Endodermal cell (in vitro differentiated cells): ENCODE measurements at regions not wholly inside any gene's neighbourhood (a gene's known extent, or its start where the extent isn't known, plus 50 kb on each side); places are given as distances from the start of the nearest gene placed in this dataset.
"Not testable (repeated sequence)": the region's sequence is repeated elsewhere in the genome, so short reads cannot be mapped to it uniquely, and the experiment has no call there.

ENCODE experiments used
- DNase-seq: peaks from one replicate; pipeline ENCODE4 v3.0.0-alpha.2; 2017
- H3K27ac ChIP-seq: 2 replicates; pipeline ENCODE4 v1.5.1; 2013; ENCODE audit warnings: mild to moderate bottlenecking, low read depth, low read length, moderate library complexity
- H3K27me3 ChIP-seq: 2 replicates; pipeline ENCODE4 v1.6.1; 2013; ENCODE audit warnings: mild to moderate bottlenecking, low read length, moderate library complexity; ENCODE audit not compliant: insufficient read depth, control insufficient read depth, poor library complexity, severe bottlenecking
- H3K36me3 ChIP-seq: 2 replicates; pipeline ENCODE4 v1.7.0; 2013; ENCODE audit warnings: mild to moderate bottlenecking, low read length, moderate library complexity; ENCODE audit not compliant: control insufficient read depth, insufficient read depth
- H3K4me1 ChIP-seq: one replicate; pipeline ENCODE4 v1.7.0; 2013; ENCODE audit warnings: low read length; ENCODE audit not compliant: control insufficient read depth, insufficient read depth
- H3K4me3 ChIP-seq: 2 replicates; pipeline ENCODE4 v1.5.1; 2013; ENCODE audit warnings: mild to moderate bottlenecking, low read length, moderate library complexity
- H3K9ac ChIP-seq: 2 replicates; pipeline ENCODE4 v1.6.1; 2013; ENCODE audit warnings: mild to moderate bottlenecking, low read length, moderate library complexity; ENCODE audit not compliant: poor library complexity, severe bottlenecking; ENCODE audit errors: extremely low read depth
- H3K9me3 ChIP-seq: 2 replicates; pipeline ENCODE4 v1.6.1; 2013; ENCODE audit warnings: mild to moderate bottlenecking, low read length, moderate library complexity; ENCODE audit not compliant: control insufficient read depth
- H3K27ac Mint-ChIP-seq: 2 replicates; pipeline ENCODE4 v1.8.0; 2020; ENCODE audit warnings: mixed read lengths
- H3K27me3 Mint-ChIP-seq: 2 replicates; pipeline ENCODE4 v1.8.0; 2021; ENCODE audit warnings: mild to moderate bottlenecking, mixed read lengths; ENCODE audit not compliant: insufficient read depth
- H3K36me3 Mint-ChIP-seq: 2 replicates; pipeline ENCODE4 v1.8.0; 2020; ENCODE audit warnings: low read depth, mixed read lengths
- H3K4me1 Mint-ChIP-seq: 2 replicates; pipeline ENCODE4 v1.8.0; 2020; ENCODE audit warnings: mixed read lengths
- H3K4me3 Mint-ChIP-seq: 2 replicates; pipeline ENCODE4 v1.8.0; 2020; ENCODE audit warnings: mild to moderate bottlenecking, moderate library complexity, mixed read lengths
- H3K9me3 Mint-ChIP-seq: 2 replicates; pipeline ENCODE4 v1.8.0; 2020; ENCODE audit warnings: mild to moderate bottlenecking, mixed read lengths
- CTCF ChIP-seq: fragments of 200-600 bp; sonication (generic); conservative IDR thresholded peaks from 2 replicates; pipeline ENCODE4 v1.5.0; 2021; ENCODE audit warnings: antibody characterized with exemption, mild to moderate bottlenecking
- WGBS, 2 experiments: methylation state at CpG; one replicate each; pipeline versions ENCODE4 v1.1.5 to v1.1.7; 2013; ENCODE audit warnings: missing lambda C conversion rate in 2 of 2, mixed read lengths in 1 of 2; ENCODE audit not compliant: insufficient coverage in 1 of 2, insufficient read length in 1 of 2; 5-methylcytosine and 5-hydroxymethylcytosine counted together

GRCh38 chr6:15908871-15909270 is 220.0 kb upstream of the MYLIP start:
- H3K36me3 Mint-ChIP-seq: no peaks in the 10 kb centered on the region
- H3K4me3 Mint-ChIP-seq: no peak overlapping the region
- Histone ChIP-seq H3K27me3 (no peaks in the 10 kb centered on the region), H3K9me3 (no peaks in the 10 kb centered on the region), H3K9ac (no peak overlapping the region), H3K27ac (no peak overlapping the region), H3K36me3 (no peaks in the 10 kb centered on the region), H3K4me1 (peaks cover 4% of the 10 kb centered on the region), H3K4me3 (no peak overlapping the region)
- H3K4me1 Mint-ChIP-seq: peaks cover 45% of the 10 kb centered on the region
- peak overlapping the region; percentile 16 for H3K27ac Mint-ChIP-seq
- TF ChIP-seq CTCF: no peak
- no peaks in the 10 kb centered on the region for H3K9me3 Mint-ChIP-seq
- no peaks in the 10 kb centered on the region for H3K27me3 Mint-ChIP-seq
- DNase-seq: no peak
- WGBS, 2 experiments: 91 to 96% methylated on average over 3 to 5 of the region's 5 CpGs

GRCh38 chr6:15907914-15908518 is 220.9 kb upstream of the MYLIP start:
- H3K4me1 ChIP-seq: peaks cover 4% of the 10 kb centered on the region
- 92 to 94% methylated on average over 8 to 11 of the region's 11 CpGs for WGBS, 2 experiments

GRCh38 chr6:15907220-15907913 is 221.5 kb upstream of the MYLIP start:
- H3K4me1 Mint-ChIP-seq: peaks cover 45% of the 10 kb centered on the region
- WGBS, 2 experiments: 95 to 96% methylated on average over 5 to 7 of the region's 7 CpGs
- not testable (repeated sequence) for H3K9me3 Mint-ChIP-seq, H3K4me3 Mint-ChIP-seq, H3K4me3 ChIP-seq, H3K36me3 ChIP-seq, DNase-seq, H3K9ac ChIP-seq, H3K27ac Mint-ChIP-seq, H3K36me3 Mint-ChIP-seq, H3K27me3 Mint-ChIP-seq, H3K27me3 ChIP-seq, H3K9me3 ChIP-seq, H3K4me1 ChIP-seq
- peak overlapping the region; percentile 36 for H3K27ac ChIP-seq

More at GRCh38 chr6:15907914-15908518, 220.9 kb upstream of the MYLIP start:
- H3K27me3 Mint-ChIP-seq: no peaks in the 10 kb centered on the region
- no peak for TF ChIP-seq CTCF
- no peak overlapping the region for H3K9ac ChIP-seq
- H3K9me3 Mint-ChIP-seq: no peaks in the 10 kb centered on the region
- no peak overlapping the region for H3K4me3 Mint-ChIP-seq
- no peaks in the 10 kb centered on the region for H3K36me3 ChIP-seq
- DNase-seq: no peak
- no peaks in the 10 kb centered on the region for H3K36me3 Mint-ChIP-seq
- H3K27me3 ChIP-seq: no peaks in the 10 kb centered on the region
- no peak overlapping the region for H3K4me3 ChIP-seq
- H3K27ac ChIP-seq: peak overlapping the region; percentile 36
- H3K9me3 ChIP-seq: no peaks in the 10 kb centered on the region
- peaks cover 45% of the 10 kb centered on the region for H3K4me1 Mint-ChIP-seq
- no peak overlapping the region for H3K27ac Mint-ChIP-seq
